GM21786 (cell line): ENCODE measurements at regions not wholly inside any gene's neighbourhood (a gene's known extent, or its start where the extent isn't known, plus 50 kb on each side); places are given as distances from the start of the nearest gene placed in this dataset.

ENCODE experiments used
- ATAC-seq: cut with Tn5 transposase; IDR thresholded peaks from one replicate; pipeline ENCODE4 v1.9.1; 2021; ENCODE audit not compliant: unreplicated experiment

DNA sequence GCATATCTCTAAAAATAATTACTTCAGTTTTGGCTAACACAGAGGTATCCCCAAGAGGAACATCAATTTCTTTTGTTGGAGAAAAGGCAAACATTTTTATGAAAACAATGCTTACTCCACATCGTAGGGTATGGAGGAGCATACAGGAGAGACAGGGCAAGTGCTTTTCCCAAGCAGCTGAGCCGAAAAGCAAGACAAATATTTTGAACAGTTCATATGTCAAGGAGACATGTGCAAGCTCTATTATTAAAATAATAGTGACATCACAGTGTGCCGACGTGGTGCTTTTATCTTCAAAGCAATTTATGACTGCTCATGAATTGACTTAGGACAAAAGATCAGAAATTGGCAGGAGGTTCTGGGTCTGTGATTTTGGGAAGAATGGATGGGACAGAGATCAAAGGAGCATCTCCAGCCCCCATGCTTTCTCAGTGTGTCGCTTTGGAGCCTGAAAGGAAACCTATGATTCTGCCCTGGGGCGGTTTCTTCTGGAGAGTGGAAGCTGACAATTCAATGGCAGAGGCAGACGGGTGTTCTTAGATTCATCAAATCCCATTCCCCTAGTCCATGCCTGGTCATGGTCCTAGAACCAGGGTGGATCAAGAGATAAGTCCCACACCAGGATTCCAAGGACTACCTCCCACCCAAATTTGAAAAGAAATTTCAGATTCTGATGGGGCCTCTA lies 97.1 kb downstream of the JCAD start:
- no peak for ATAC-seq

DNA sequence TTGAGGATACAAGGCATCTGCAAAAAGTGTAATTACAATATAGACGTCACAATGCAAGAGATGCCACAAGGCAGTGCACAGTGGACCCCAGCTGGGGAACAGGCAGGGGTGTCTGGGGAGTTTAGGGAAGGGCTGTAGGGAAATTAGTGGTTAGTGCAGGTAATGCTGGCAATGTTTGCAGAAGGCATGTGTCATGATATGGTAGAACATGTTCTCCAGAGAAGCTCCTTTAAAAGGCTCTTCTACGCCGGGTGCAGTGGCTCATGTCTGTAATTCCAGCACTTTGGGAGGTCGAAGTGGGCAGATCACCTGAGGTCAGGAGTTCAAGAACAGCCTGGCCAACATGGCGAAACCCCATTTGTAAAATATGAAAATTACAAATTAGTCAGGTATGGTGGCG lies 98.0 kb downstream of the JCAD start:
- ATAC-seq, result no peak

DNA sequence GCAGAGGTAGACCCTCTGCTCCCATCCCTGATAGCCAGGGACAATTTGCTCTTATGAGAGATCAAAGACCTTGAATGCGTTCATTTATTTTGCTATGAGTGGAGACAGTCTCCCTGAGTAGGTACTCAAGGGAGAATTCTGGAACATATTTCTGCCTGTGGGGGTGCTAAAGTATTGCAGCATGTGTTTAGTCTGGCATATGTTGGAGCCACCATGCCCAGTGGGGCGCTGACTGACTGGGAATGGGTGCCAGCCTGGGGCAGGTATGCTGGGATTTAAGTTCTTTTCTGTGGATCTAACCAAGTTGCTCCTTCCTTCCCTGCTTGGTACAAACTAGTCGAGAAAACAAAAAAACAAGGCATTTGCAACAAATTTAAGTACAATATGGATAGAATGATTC lies 99.1 kb downstream of the JCAD start:
- no peak for ATAC-seq

DNA sequence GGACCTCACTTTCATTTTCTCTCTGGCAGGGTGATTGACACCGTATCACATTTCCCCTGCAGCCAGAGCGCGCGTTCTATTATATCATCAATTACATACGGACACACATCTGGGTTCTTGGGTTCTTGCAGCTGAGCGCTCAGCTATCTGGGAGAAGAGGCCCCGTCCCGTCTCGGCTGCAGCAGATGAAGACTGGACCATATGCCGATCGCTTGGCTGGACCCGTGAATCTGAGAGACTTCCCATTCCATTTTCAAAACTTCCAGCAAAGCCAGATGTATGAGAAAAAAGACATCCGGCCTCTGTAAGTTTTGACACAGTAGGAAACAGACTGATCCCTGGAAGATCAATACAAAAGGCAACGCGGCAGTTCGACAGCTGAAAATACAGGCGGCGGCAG lies 99.8 kb downstream of the JCAD start:
- ATAC-seq, result no peak

DNA sequence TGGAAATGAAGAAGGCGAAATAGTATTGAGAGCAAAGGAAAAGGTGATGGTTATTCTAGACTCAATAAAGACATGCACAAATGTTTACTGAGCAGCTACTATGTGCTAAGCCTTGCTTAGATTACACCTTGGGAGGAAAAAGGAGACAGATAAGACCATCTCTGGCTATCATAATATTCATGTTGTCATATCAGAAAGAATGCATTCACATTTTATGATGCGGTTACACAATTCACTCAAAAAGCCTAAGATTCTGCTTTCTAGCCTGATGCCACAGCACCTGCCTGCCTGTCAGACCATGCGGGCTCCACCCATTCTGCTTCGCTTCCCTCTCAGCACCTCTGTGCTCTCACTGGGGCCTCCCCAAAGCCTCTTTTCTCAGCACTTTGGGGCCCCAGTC lies 100.9 kb downstream of the JCAD start:
- no peak for ATAC-seq

DNA sequence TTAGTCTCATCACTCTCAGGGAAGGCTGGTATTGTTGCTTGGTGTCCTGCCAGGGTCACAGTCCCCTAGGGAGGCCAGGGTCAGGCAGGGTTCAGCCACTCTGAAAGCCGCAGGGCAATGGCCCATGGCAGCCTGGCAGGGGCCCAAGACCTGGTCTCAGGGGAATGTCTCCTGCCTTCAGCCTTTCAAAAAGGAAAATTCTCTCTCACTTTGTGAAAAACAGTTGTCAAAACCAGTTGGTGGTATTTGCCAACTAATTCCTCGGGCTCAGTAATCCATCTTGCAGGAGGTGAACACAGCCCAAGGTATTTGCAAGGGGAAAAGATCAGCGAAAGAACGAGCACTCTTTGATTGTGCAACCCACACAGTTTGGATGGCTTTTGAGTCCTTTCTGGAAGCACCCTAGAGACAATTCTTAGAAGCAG lies 101.5 kb downstream of the JCAD start:
- ATAC-seq, result no peak

DNA sequence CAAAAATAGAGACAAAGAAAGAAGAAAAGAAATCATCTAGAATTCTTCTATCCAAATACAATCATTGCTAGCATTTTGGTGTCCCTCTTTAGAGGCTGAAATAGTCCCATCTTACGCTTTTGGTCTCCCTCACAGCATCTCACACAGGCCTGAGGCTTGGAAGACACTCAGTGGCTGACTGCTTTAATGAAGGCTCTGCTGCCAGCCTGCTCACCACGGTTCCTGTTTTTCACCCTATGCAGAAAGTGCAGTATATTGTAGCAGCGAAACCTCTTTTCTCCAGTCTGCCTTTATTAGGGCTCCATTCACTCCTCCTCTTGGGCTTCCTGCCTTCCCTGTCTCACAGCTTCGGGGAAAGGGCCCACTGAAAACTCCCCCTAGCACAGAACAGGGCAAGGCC lies 102.2 kb downstream of the JCAD start:
- ATAC-seq, result no peak

DNA sequence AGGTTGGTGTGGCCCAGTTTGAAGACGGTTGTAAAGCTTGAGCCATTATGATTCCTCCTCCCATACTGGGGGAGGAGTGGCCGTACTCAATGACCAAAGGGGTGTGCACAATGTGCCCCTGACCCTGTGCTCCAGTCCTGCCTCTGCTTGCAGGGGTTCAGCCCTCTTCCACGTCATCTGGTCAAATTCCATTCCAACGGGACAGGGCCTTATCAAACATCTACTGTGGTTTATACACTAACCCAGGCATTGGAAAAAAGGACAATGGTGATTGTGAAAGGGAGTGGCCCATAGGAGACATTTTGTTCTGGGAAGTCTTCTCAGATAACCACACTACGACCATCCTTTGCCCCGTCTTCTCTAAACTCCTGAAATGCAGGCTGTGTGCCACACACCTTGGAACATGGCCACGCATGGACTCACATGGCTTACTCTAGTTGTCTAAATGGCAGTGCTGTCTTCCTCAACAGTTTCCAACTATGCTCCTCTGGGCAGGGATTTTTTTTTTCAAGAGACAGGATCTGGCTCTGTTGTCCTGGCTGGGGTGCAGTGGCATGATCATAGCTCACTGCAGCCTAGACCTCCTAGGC lies 103.0 kb downstream of the JCAD start:
- no peak for ATAC-seq

DNA sequence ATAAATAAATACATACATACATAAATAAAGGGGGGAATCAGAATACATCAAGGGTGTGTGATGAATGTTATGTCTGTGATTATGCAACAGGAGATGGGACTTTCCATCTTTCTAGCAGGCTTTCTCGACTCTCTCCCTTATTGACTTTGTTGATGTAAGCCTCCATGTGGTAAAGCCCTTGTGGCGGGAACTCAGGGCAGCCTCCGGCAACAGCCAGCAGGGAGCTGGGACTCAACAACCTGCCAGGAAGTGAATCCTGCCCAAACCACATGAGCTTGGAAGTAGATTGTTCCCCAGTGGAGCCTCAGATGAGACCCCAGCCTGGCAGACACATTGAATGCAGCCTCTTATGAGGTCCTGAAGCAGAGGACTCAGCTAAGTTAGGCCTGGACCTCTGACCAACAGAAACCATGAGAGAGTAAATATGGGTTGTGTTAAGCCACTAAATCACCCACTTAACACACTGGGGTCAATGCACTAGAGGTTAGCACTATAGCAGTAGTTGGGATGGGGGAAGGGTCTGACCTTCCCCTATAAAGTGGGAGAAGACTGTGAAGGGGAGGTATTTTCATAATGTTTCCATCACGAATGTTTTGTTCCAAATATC lies 104.0 kb downstream of the JCAD start:
- no peak for ATAC-seq

DNA sequence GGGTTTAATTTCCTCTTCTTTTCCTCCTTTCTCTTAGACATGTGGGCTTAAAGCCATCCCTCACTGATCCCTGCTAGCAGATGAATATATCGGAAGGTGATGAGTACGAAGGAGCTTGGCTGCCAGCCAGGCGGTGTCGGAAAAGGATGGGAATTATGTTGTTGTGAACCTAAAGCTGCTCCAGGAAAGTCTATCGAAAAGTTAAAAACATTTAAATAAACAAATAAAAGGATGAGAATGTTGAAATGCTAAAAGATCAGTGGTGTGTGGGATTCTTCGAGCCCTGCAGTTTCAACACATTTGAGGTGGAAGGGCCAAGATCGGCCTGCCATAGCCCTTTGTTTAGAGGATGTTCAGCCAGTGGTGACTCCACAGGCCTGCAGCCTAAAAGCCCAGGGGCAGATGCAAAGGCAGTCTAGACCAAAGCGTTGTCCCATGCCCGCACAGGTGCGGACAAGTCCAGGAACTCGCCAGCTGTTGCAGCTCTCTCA lies 107.9 kb downstream of the JCAD start:
- no peak for ATAC-seq

DNA sequence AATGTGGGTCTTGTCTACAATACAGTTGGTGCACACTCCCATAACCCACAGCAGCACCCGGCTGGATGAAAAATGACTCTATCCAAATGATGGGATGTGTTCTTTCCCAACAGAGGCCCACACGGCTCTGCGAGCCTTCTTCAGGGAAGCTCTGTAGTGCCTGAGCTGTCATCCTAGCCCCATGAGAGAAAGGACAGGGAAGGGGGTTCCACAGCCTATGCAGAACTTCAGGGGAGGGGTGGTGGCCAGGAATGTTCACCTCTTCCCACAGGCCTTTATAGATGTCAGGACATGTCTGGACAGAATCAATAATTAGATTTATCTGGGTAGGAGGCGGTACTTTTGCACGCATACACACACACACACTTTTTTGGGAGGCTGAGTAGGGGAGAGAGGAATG lies 109.0 kb downstream of the JCAD start:
- no peak for ATAC-seq

DNA sequence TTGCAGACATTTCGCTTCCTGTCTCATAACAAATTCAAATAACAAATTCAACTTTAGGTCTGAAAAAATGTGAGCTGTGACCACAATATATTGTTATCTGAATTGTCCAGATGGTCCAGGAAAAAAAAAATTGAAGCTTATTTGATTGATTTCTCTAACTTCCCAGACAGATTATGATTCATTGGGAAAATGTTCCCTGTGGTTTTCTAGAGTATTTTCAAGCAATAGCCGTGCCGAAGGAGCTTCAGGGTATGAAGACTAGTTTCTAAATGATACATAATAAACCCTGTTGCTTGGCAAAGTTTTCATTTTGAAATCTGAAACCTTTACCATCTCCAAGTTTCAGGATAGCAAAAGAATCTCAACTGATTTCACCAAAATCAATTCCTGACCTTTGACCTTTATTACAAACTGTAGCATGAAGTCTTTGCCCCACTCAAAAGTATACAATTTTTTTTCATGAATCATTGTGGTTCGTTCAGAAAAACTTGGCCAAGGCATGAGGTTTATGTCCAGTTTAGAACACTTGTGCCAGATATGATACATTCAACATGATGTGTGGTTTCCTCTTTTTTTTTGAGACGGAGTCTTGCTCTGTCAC lies 109.9 kb downstream of the JCAD start:
- ATAC-seq, result no peak

DNA sequence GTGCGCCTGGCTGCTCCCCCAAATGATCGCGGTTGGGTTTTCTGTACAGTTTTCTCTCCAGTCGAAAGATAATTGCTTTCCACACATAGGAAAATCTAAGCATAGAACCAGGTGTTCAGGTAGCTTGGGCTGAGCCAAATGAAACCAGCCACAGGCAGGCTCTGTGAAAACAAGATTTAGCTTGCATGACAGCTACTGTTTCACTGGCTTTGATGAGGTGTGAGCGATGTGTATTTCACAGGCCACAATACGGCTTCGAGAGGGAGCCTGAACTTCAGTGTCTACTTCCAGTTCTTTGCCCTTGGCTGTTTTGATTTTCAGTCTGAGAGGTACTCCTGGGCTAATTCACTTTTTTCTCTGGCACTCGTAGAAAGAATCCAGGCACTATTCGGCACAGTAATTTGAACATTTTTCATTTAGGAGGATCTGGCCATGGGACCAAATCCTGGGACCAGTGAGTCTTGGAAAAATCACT lies 110.5 kb downstream of the JCAD start:
- no peak for ATAC-seq

DNA sequence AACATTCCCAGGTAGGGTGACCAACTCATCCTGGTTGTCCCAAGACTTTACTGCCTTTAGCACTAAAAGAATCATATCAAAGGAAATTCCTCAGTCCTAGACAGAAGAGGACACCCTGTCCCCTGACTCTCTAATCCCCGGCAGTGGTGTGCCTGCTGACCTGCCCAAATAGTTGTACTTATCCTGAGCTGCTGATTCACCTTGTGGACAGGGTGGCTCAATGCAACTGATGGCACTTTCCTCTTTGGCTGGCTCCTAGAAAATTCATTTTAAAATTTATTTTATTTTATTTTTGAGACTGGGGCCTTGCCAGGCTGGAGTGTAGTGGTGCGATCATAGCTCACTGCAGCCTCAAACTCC lies 111.7 kb downstream of the JCAD start:
- no peak for ATAC-seq

DNA sequence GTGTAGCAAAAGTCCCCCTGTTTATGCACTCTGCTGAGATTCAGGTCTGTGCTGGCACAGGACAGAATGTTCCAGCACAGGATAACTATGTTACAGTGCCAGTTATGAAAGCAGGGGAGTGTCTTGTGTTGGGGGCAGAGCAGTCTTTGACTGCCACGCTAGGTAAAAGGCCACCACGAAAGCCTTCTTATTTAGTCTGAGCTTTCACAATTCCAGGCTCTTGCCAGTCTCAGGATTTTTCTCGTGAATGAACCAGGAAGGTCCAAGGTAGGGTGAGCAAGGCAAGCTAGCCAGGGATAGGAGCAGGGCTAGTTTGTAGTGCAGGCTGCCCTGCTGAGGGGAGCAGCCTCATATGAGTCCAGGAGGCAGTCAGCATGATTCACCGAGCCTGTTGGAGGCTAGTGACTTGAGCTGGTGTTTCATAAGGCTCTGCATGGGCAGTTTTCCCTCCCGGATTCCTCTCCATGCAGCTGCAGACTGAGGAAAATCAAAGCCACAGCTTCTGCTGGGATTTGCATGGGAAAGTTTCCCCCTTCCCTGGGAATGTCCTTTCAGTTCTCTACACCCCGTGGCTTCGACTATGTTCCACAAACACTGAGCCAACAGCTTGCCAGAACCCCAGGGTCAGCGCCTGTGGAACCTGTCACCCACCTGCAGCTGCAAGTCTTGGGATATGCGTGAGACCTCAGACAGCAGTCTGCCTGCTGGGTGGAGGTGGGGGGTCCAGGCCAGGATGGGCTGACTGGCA lies 112.3 kb downstream of the JCAD start:
- ATAC-seq, result no peak

DNA sequence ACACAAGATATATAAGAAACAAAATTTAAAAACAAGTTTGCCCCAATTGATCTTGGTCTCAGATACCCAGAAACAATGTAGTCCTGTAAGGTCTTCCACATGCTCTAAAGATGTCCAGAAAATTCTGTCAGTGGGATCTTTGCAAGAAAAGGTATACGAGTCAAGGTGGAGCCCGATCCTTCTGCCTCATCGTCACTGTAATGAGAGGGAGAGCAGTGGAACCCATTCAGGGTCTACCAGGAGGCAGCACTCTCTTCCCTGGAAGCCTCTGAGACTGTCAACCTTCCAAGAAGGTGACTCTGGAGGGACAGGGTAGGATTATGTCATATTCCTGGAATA lies 112.8 kb downstream of the JCAD start:
- no peak for ATAC-seq

DNA sequence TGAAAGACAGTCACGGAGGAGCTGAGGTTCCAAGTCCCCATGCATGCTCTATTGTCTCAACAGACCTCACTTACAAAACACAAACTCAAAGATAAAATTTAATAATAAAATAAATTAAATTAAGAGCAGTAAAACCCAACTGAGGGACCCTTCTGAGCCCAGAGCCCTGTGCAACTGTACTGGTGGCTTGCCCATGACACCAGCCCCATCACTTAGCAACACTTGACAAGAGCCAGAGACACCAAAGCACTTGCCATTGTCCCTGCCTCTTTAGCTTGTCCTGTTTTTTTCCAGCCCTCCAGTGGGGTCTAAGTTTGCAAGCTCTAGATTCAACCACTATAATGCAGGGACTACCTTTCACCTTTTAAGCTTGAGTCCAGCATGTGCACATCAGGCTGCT lies 117.9 kb downstream of the JCAD start:
- no peak for ATAC-seq

DNA sequence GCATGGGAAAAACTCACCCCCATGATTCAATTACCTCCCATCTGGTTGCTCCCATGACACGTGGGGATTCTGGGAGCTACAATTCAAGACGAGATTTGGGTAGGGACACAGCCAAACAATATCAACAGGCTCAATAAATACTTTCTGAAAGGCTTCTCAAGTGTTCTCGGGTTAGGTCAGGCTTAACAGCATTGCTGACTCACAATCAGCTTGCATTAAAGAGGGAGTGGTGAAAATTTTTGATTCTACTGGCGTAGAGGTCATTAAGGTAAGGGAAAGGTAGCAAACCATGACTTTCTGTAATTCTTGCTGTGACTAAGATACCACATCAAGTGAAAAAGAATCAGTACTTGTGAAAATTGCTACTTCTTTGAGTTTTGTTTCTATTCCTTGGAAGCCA lies 126.4 kb downstream of the JCAD start:
- ATAC-seq, result no peak

DNA sequence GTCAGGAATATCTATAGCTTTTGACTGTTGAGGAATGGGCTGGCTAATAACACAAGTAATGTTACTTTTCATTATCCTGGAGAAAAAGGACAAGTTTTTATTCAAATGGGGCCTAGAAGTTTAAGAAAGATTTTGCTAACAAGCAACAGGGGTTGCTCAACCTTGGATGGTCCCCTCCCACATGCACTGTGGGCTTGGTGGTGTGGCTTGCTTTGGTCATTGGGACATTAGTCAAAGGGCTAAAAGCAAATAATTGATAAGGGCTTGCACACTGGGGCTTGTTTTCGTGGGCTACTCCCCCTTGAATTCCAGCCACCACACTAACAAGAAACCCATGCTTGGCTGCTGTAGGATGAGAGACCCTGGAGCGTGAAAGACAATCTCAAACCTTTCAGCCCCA lies 127.6 kb downstream of the JCAD start:
- no peak for ATAC-seq

DNA sequence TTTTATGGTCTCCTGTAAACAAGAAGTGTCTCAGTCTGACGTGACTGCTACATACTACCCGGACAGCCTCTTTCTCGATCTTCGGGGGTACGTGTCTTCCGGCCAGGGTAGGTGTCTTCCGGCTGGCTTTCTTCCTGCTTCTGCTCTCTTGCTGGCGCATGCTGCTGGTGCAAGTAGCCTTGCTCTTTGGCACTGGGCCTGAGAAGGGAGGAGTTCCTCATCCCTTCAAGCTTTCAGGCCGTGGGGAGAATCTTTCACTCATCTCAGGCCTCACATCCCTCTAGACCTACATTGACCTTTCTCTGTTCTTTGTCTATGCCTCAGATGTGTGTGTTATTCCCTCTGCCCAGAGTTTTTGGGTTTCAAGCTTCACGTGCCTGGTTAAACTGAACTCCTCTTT lies 130.4 kb downstream of the JCAD start:
- no peak for ATAC-seq

DNA sequence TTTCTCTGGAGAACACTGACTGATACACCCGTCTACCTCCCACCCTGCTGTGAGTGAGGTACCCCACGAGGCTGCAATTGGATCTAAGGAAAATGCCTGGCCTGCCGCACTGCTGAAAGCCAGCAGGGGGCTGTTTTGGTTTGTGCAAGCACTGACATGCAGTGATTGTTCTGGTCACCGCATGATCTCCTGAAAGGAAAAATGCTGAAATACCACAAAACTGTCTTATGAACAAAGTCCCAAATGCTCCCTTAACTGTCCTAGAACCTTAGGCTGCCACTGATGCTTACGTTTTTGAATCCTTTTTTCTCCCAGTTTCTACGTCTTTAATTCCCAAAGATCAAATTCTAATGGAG lies 132.7 kb downstream of the JCAD start:
- no peak for ATAC-seq
